ENCODE measurements at regions not wholly inside any gene's neighbourhood (a gene's known extent, or its start where the extent isn't known, plus 50 kb on each side); places are given as distances from the start of the nearest gene placed in this dataset.
"Not testable (repeated sequence)": the region's sequence is repeated elsewhere in the genome, so short reads cannot be mapped to it uniquely, and the experiment has no call there.

DNA sequence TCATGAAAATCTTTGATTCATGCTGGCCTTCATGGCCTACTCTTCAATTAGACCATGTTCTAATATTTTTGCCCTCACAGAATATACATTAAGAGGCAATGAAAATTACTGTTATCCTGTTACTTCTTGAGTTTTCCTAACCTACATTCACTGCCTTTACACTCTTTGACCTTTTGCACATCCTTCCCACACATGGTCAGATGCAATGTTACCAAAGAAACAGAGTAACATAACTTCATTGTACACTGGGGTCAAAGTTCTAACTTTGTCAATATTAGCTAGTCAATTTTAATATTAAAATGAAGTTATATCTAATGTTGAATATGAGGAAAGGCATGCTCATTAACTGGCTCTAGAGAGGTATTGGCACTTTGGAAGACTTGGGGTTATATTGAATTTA, 284.8 kb downstream of the TEX13C start:
- H3K4me3 ChIP-seq (ENCODE audit: low read length): no peak overlapping the region
- no peak for DNase-seq
- H3K27ac ChIP-seq (ENCODE audit: low read length): no peak overlapping the region
- H3K9me3 ChIP-seq (ENCODE audit: control insufficient read depth, low read depth, low read length): no peaks in the 10 kb centered on the region
- no peaks in the 10 kb centered on the region for H3K36me3 ChIP-seq (ENCODE audit: control insufficient read depth, insufficient read depth, low read length)
- H3K4me1 ChIP-seq (ENCODE audit: control insufficient read depth, insufficient read depth, low read length): no peaks in the 10 kb centered on the region
- H3K27me3 ChIP-seq (ENCODE audit: control insufficient read depth, insufficient read depth, low read length): no peaks in the 10 kb centered on the region

DNA sequence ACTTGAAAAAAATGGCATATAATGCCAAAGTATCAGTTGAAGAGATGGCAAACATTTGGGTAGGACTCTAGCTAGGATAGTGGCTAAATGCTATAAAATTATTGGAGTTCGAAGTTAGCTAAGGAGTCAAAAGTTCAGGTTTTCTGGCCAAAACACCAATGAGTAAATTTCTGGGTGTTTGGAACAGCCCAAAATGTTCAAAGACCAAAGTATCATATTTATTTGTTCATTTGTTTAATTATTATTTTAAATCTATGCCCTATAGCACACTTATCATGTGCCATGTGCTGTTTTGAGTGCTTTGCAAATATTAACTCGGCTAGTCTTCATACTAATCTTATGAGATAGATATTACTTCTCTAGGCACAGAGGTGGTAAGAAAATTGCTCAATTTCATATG, 285.5 kb downstream of the TEX13C start:
- DNase-seq: no peak
- Histone ChIP-seq H3K36me3 (ENCODE audit: control insufficient read depth, insufficient read depth, low read length) (no peaks in the 10 kb centered on the region), H3K9me3 (ENCODE audit: control insufficient read depth, low read depth, low read length) (no peaks in the 10 kb centered on the region), H3K4me3 (ENCODE audit: low read length) (no peak overlapping the region), H3K27ac (ENCODE audit: low read length) (no peak overlapping the region), H3K4me1 (ENCODE audit: control insufficient read depth, insufficient read depth, low read length) (no peaks in the 10 kb centered on the region), H3K27me3 (ENCODE audit: control insufficient read depth, insufficient read depth, low read length) (no peaks in the 10 kb centered on the region)
- WGBS (ENCODE audit: insufficient coverage, low lambda C conversion rate): no CpG with 5 or more reads among the region's 2 CpGs

DNA sequence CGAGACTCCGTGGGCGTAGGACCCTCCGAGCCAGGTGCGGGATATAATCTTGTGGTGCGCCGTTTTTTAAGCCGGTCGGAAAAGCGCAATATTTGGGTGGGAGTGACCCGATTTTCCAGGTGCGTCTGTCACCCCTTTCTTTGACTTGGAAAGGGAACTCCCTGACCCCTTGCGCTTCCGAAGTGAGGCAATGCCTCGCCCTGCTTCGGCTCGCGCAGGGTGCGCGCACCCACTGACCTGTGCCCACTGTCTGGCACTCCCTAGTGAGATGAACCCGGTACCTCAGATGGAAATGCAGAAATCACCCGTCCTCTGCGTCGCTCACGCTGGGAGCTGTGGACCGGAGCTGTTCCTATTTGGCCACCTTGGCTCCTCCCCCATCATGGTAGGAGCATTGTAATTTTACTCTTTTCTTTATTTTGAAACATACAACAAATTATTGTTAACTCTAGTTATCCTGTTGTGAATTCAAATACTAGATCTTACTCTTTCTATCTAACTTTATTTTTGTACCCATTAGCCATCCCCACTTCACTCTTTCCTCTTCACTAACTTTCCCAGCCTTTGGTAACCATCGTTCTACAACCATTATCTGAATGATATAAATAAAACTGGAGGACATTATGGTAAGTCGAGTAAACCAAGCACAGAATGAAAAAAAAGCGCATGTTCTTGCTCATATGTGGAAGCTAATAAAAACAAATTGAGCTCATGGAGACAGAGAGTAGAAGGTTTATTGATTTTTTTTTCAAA, 295.1 kb downstream of the TEX13C start:
- not testable (repeated sequence) for H3K27ac ChIP-seq (ENCODE audit: low read length); H3K4me1 ChIP-seq (ENCODE audit: control insufficient read depth, insufficient read depth, low read length); H3K4me3 ChIP-seq (ENCODE audit: low read length); H3K27me3 ChIP-seq (ENCODE audit: control insufficient read depth, insufficient read depth, low read length); DNase-seq; H3K9me3 ChIP-seq (ENCODE audit: control insufficient read depth, low read depth, low read length); H3K36me3 ChIP-seq (ENCODE audit: control insufficient read depth, insufficient read depth, low read length)
- WGBS (ENCODE audit: insufficient coverage, low lambda C conversion rate): no CpG with 5 or more reads among the region's 29 CpGs

DNA sequence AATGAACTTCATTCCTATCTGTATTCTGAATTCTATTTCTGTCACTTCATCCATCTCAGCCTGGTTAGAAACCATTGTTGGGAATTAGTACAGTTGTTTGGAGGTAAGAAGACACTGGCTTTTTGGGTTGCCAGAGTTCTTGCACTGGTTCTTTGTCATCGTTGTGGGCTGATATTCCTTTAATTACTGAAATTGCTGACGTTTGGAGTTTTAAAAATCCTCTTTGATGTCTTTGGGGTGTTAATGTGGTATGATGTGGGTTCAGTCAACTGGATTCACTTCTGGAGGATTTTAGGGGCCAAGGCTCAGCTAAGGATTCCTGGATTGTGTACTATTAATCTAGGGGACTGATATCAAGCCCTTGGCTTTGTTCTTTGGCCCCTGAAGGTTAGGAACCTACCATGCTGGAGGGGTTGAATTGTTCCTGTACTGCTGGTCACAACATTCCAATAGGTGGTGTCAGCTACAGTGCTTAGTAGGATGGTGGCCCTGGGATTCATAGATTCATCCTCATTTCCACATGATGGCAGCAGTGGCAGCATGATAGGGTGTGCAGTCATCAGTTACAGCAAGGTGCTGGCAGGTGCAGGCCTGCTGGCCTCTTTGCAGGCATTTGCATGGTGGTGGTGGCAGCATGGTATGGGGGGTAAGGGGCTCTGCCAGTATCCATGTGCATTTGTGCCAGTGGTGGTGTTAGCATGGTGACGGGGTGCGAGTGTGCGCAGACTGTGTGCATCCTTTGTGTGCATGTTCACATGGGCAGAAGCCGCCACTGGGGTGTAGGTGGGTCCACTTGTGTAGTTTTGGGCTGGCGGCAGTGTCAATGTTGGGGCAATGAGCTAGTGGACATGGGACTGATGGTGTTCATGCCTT, 301.3 kb downstream of the TEX13C start:
- Histone ChIP-seq H3K36me3 (ENCODE audit: control insufficient read depth, insufficient read depth, low read length) (no peaks in the 10 kb centered on the region), H3K9me3 (ENCODE audit: control insufficient read depth, low read depth, low read length) (no peaks in the 10 kb centered on the region), H3K4me1 (ENCODE audit: control insufficient read depth, insufficient read depth, low read length) (no peaks in the 10 kb centered on the region), H3K27me3 (ENCODE audit: control insufficient read depth, insufficient read depth, low read length) (no peaks in the 10 kb centered on the region), H3K27ac (ENCODE audit: low read length) (no peak overlapping the region), H3K4me3 (ENCODE audit: low read length) (no peak overlapping the region)
- DNase-seq: no peak
- WGBS (ENCODE audit: insufficient coverage, low lambda C conversion rate): no CpG with 5 or more reads among the region's 7 CpGs

GRCh38 chrX:125621588-125621927, 301.9 kb downstream of the TEX13C start:
- Histone ChIP-seq H3K36me3 (ENCODE audit: control insufficient read depth, insufficient read depth, low read length) (no peaks in the 10 kb centered on the region), H3K27ac (ENCODE audit: low read length) (no peak overlapping the region), H3K4me3 (ENCODE audit: low read length) (no peak overlapping the region), H3K4me1 (ENCODE audit: control insufficient read depth, insufficient read depth, low read length) (no peaks in the 10 kb centered on the region), H3K27me3 (ENCODE audit: control insufficient read depth, insufficient read depth, low read length) (no peaks in the 10 kb centered on the region), H3K9me3 (ENCODE audit: control insufficient read depth, low read depth, low read length) (no peaks in the 10 kb centered on the region)
- no CpG with 5 or more reads among the region's 4 CpGs for WGBS (ENCODE audit: insufficient coverage, low lambda C conversion rate)
- no peak for DNase-seq

- H3K9me3 ChIP-seq (ENCODE audit: control insufficient read depth, low read depth, low read length): no peaks in the 10 kb centered on the region
- H3K36me3 ChIP-seq (ENCODE audit: control insufficient read depth, insufficient read depth, low read length): no peaks in the 10 kb centered on the region
- WGBS (ENCODE audit: insufficient coverage, low lambda C conversion rate): no CpG with 5 or more reads among the region's 2 CpGs
Measured at GRCh38 chrX:125622899-125623298, 303.2 kb downstream of the TEX13C start.

GRCh38 chrX:125627676-125628075, 308.0 kb downstream of the TEX13C start:
- H3K4me3 ChIP-seq (ENCODE audit: low read length): no peak overlapping the region
- no peaks in the 10 kb centered on the region for H3K27me3 ChIP-seq (ENCODE audit: control insufficient read depth, insufficient read depth, low read length)
- H3K4me1 ChIP-seq (ENCODE audit: control insufficient read depth, insufficient read depth, low read length): no peaks in the 10 kb centered on the region
- no peaks in the 10 kb centered on the region for H3K9me3 ChIP-seq (ENCODE audit: control insufficient read depth, low read depth, low read length)
- DNase-seq: no peak
- no CpG with 5 or more reads among the region's 6 CpGs for WGBS (ENCODE audit: insufficient coverage, low lambda C conversion rate)
- H3K36me3 ChIP-seq (ENCODE audit: control insufficient read depth, insufficient read depth, low read length): no peaks in the 10 kb centered on the region
- H3K27ac ChIP-seq (ENCODE audit: low read length): no peak overlapping the region

More at GRCh38 chrX:125622899-125623298, 303.2 kb downstream of the TEX13C start:
- Histone ChIP-seq H3K4me1 (ENCODE audit: control insufficient read depth, insufficient read depth, low read length) (no peaks in the 10 kb centered on the region), H3K27ac (ENCODE audit: low read length) (no peak overlapping the region), H3K4me3 (ENCODE audit: low read length) (no peak overlapping the region), H3K27me3 (ENCODE audit: control insufficient read depth, insufficient read depth, low read length) (no peaks in the 10 kb centered on the region)
- no peak for DNase-seq

DNA sequence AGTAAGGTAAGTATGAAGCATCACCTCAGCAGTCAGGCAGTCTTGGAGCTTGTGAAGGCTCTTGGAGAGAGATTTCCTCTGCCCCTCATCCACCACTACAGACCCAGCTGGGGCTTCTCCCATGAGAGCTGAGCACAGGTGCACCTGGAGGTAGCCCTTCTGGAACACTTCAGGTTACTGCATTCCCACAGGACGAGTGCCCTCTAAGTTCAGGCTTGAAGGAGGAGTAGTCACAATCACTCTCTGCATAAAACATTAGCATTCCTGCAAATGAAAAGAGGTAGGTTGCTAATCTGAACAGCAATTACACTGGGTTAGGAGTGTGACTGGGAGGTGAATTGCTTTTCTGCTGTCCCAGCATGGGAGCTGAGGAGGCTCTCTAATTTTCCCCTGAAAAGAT, 308.8 kb downstream of the TEX13C start:
- WGBS (ENCODE audit: insufficient coverage, low lambda C conversion rate): no CpG with 5 or more reads among the region's 1 CpG

GRCh38 chrX:125641405-125641804, 321.7 kb downstream of the TEX13C start:
- no CpG with 5 or more reads among the region's 1 CpG for WGBS (ENCODE audit: insufficient coverage, low lambda C conversion rate)
- no peak overlapping the region for H3K27ac ChIP-seq (ENCODE audit: low read length)

More for the DNA sequence above, 308.8 kb downstream of the TEX13C start:
- Histone ChIP-seq H3K27me3 (ENCODE audit: control insufficient read depth, insufficient read depth, low read length) (no peaks in the 10 kb centered on the region), H3K27ac (ENCODE audit: low read length) (no peak overlapping the region), H3K4me1 (ENCODE audit: control insufficient read depth, insufficient read depth, low read length) (no peaks in the 10 kb centered on the region), H3K4me3 (ENCODE audit: low read length) (no peak overlapping the region), H3K9me3 (ENCODE audit: control insufficient read depth, low read depth, low read length) (no peaks in the 10 kb centered on the region), H3K36me3 (ENCODE audit: control insufficient read depth, insufficient read depth, low read length) (no peaks in the 10 kb centered on the region)
- no peak for DNase-seq

DNA sequence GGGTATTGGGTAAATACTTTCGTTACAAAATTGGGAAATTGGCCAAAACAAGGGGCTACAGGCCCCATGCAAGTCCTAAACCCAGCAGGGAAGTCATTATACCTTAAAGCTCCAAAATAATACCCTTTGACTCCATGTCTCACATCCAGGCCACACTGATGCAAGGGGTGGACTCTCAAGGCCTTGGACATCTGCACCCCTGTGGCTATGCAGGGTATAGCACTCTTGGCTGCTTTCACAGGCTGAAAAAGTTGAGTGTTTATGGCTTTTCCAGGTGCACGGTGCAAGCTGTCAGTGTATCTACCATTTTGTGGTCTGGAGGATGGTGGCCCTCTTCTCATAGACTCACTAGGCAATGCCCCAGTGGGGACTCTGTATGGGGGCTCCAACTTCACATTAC, 326.5 kb downstream of the TEX13C start:
- no peak overlapping the region for H3K27ac ChIP-seq (ENCODE audit: low read length)
- H3K9me3 ChIP-seq (ENCODE audit: control insufficient read depth, low read depth, low read length): no peaks in the 10 kb centered on the region
- H3K27me3 ChIP-seq (ENCODE audit: control insufficient read depth, insufficient read depth, low read length): no peaks in the 10 kb centered on the region
- H3K4me1 ChIP-seq (ENCODE audit: control insufficient read depth, insufficient read depth, low read length): no peaks in the 10 kb centered on the region
- no peaks in the 10 kb centered on the region for H3K36me3 ChIP-seq (ENCODE audit: control insufficient read depth, insufficient read depth, low read length)
- no peak for DNase-seq
- no peak overlapping the region for H3K4me3 ChIP-seq (ENCODE audit: low read length)
- WGBS (ENCODE audit: insufficient coverage, low lambda C conversion rate): no CpG with 5 or more reads among the region's 2 CpGs

More at GRCh38 chrX:125641405-125641804, 321.7 kb downstream of the TEX13C start:
- H3K4me1 ChIP-seq (ENCODE audit: control insufficient read depth, insufficient read depth, low read length): no peaks in the 10 kb centered on the region
- DNase-seq: no peak
- no peaks in the 10 kb centered on the region for H3K27me3 ChIP-seq (ENCODE audit: control insufficient read depth, insufficient read depth, low read length)
- no peak overlapping the region for H3K4me3 ChIP-seq (ENCODE audit: low read length)
- no peaks in the 10 kb centered on the region for H3K9me3 ChIP-seq (ENCODE audit: control insufficient read depth, low read depth, low read length)
- H3K36me3 ChIP-seq (ENCODE audit: control insufficient read depth, insufficient read depth, low read length): no peaks in the 10 kb centered on the region
